IMR-90 (cell line): ENCODE measurements at regions not wholly inside any gene's neighbourhood (a gene's known extent, or its start where the extent isn't known, plus 50 kb on each side); places are given as distances from the start of the nearest gene placed in this dataset.

Source experiments
- ATAC-seq: fragments of 200-7000 bp; cut with Tn5 transposase; 2 replicates; pipeline ENCODE4 v1.9.1; 2020; ENCODE audit warnings: low read depth, mild to moderate bottlenecking, moderate library complexity
- BruUV-seq: library from RNA; stranded (reverse); fragments of 400-500 nt; replicated peaks from 2 replicates; lab custom pipeline; 2021; lab: Mats Ljungman, UMichigan
- CTCF ChIA-PET: fragments of 300-600 bp; formaldehyde crosslinking; extraction: SDS; loops from one replicate; lab custom pipeline; 2021; ENCODE audit warnings: antibody characterized with exemption; lab: Yijun Ruan, JAX
- POLR2A ChIA-PET: fragments of 300-600 bp; sonication (Branson Sonifier 250); formaldehyde crosslinking; loops from one replicate; lab custom pipeline; 2022; ENCODE audit warnings: antibody characterized with exemption; ENCODE audit not compliant: unreplicated experiment; lab: Charles Lee
- DNase-seq: peaks from one replicate; pipeline ENCODE4 v3.0.0; 2013
- H2AFZ ChIP-seq: replicated peaks from 2 replicates; pipeline ENCODE3; 2013; ENCODE audit warnings: low read length, mild to moderate bottlenecking; ENCODE audit not compliant: poor library complexity
- H2AK5ac ChIP-seq: 2 replicates; pipeline ENCODE4 v1.6.1; 2013; ENCODE audit warnings: low read depth, low read length, inconsistent platforms
- H2AK9ac ChIP-seq: replicated peaks from 2 replicates; pipeline ENCODE3; 2013; ENCODE audit warnings: mild to moderate bottlenecking, low read depth, low read length, moderate library complexity; ENCODE audit not compliant: poor library complexity
- H2BK120ac ChIP-seq: 2 replicates; pipeline ENCODE4 v1.6.1; 2013; ENCODE audit warnings: low read depth, low read length, inconsistent platforms
- H2BK15ac ChIP-seq: 3 replicates; pipeline ENCODE4 v1.6.1; 2013; ENCODE audit warnings: low read depth, low read length, inconsistent platforms
- H2BK20ac ChIP-seq: 2 replicates; pipeline ENCODE4 v1.6.1; 2013; ENCODE audit warnings: low read depth, mild to moderate bottlenecking, inconsistent platforms, low read length, moderate library complexity
- H2BK5ac ChIP-seq: 2 replicates; pipeline ENCODE4 v1.6.1; 2013; ENCODE audit warnings: mild to moderate bottlenecking, low read depth, low read length, inconsistent platforms; ENCODE audit not compliant: poor library complexity, severe bottlenecking
- H3K14ac ChIP-seq: replicated peaks from 2 replicates; pipeline ENCODE4 v1.6.1; 2013; ENCODE audit warnings: low read depth, low read length, inconsistent platforms
- H3K18ac ChIP-seq: 2 replicates; pipeline ENCODE4 v1.6.1; 2013; ENCODE audit warnings: low read depth, low read length, control low read depth
- H3K23ac ChIP-seq: 2 replicates; pipeline ENCODE4 v1.6.1; 2013; ENCODE audit warnings: low read depth, low read length, inconsistent platforms
- H3K27ac ChIP-seq: 2 replicates; pipeline ENCODE4 v1.5.1; 2013; ENCODE audit warnings: mild to moderate bottlenecking, control low read depth, low read length; ENCODE audit not compliant: insufficient read depth
- H3K27me3 ChIP-seq: 2 replicates; pipeline ENCODE4 v1.6.1; 2013; ENCODE audit warnings: low read length; ENCODE audit not compliant: control insufficient read depth, insufficient read depth
- H3K36me3 ChIP-seq: 2 replicates; pipeline ENCODE4 v1.6.1; 2013; ENCODE audit warnings: low read length, mixed read lengths; ENCODE audit not compliant: control insufficient read depth, insufficient read depth
- H3K4ac ChIP-seq: 2 replicates; pipeline ENCODE4 v1.6.1; 2013; ENCODE audit warnings: low read depth, low read length, inconsistent platforms
- H3K4me1 ChIP-seq: 2 replicates; pipeline ENCODE4 v1.6.1; 2013; ENCODE audit warnings: low read length, mixed read lengths; ENCODE audit not compliant: control insufficient read depth, insufficient read depth
- H3K4me2 ChIP-seq: 2 replicates; pipeline ENCODE4 v1.6.1; 2013; ENCODE audit warnings: low read depth, mild to moderate bottlenecking, control low read depth, low read length, moderate library complexity
- H3K4me3 ChIP-seq: 2 replicates; pipeline ENCODE4 v1.5.1; 2013; ENCODE audit warnings: low read depth, mild to moderate bottlenecking, control low read depth, low read length, moderate library complexity; ENCODE audit not compliant: insufficient read depth
- H3K56ac ChIP-seq: 2 replicates; pipeline ENCODE4 v1.6.1; 2013; ENCODE audit warnings: low read length, inconsistent platforms; ENCODE audit not compliant: insufficient read depth; ENCODE audit errors: extremely low read depth
- H3K79me1 ChIP-seq, 2 experiments: 2 replicates each; pipeline ENCODE4 v1.6.1; 2013; ENCODE audit warnings: low read length in 2 of 2, inconsistent platforms in 1 of 2, low read depth in 1 of 2
- H3K9ac ChIP-seq: 2 replicates; pipeline ENCODE4 v1.6.1; 2013; ENCODE audit warnings: low read depth, low read length, control low read depth
- H3K9me1 ChIP-seq: 2 replicates; pipeline ENCODE4 v1.6.1; 2013; ENCODE audit warnings: low read length, inconsistent platforms; ENCODE audit not compliant: insufficient read depth
- H3K9me3 ChIP-seq: 2 replicates; pipeline ENCODE4 v1.6.1; 2013; ENCODE audit warnings: low read length; ENCODE audit not compliant: control insufficient read depth, insufficient read depth
- H4K20me1 ChIP-seq: 2 replicates; pipeline ENCODE4 v1.6.1; 2013; ENCODE audit warnings: low read length, inconsistent platforms; ENCODE audit not compliant: insufficient read depth
- H4K5ac ChIP-seq: 2 replicates; pipeline ENCODE4 v1.6.1; 2013; ENCODE audit warnings: mild to moderate bottlenecking, low read depth, low read length, control low read depth
- H4K8ac ChIP-seq, 2 experiments: 2 replicates each; pipeline ENCODE4 v1.6.1; 2013; ENCODE audit warnings: low read depth in 2 of 2, low read length in 2 of 2, control low read depth in 1 of 2, inconsistent platforms in 1 of 2
- H4K91ac ChIP-seq: 2 replicates; pipeline ENCODE4 v1.6.1; 2013; ENCODE audit warnings: low read depth, low read length, inconsistent platforms; ENCODE audit not compliant: insufficient read depth
- BHLHE40 ChIP-seq: fragments of 150-350 bp; IDR thresholded peaks from 2 replicates; pipeline ENCODE4 v1.6.1; 2016; ENCODE audit warnings: mild to moderate bottlenecking, low read depth, low read length
- CEBPB ChIP-seq: IDR thresholded peaks from 2 replicates; pipeline ENCODE4 v1.6.1; 2012; ENCODE audit warnings: low read depth, low read length, improper control_type of control experiment
- CHD1 ChIP-seq: IDR thresholded peaks from 2 replicates; pipeline ENCODE4 v1.6.1; 2012; ENCODE audit warnings: low read depth, low read length, improper control_type of control experiment
- FOS ChIP-seq: fragments of 150-350 bp; IDR thresholded peaks from 2 replicates; pipeline ENCODE4 v1.6.1; 2016; ENCODE audit warnings: low read depth, low read length
- MAFK ChIP-seq: IDR thresholded peaks from 2 replicates; pipeline ENCODE4 v1.6.1; 2012; ENCODE audit warnings: low read depth, low read length, improper control_type of control experiment
- MXI1 ChIP-seq: IDR thresholded peaks from 2 replicates; pipeline ENCODE4 v1.6.1; 2012; ENCODE audit warnings: low read depth, mild to moderate bottlenecking, low read length, moderate library complexity, borderline replicate concordance
- NFE2L2 ChIP-seq: fragments of 150-350 bp; IDR thresholded peaks from 2 replicates; pipeline ENCODE4 v1.6.1; 2016; ENCODE audit warnings: low read depth, mild to moderate bottlenecking, low read length
- RAD21 ChIP-seq: IDR thresholded peaks from 2 replicates; pipeline ENCODE4 v1.6.1; 2012; ENCODE audit warnings: low read length, improper control_type of control experiment
- RCOR1 ChIP-seq: IDR thresholded peaks from 2 replicates; pipeline ENCODE4 v1.6.1; 2012; ENCODE audit warnings: mild to moderate bottlenecking, low read length, improper control_type of control experiment; ENCODE audit not compliant: insufficient replicate concordance
- RFX5 ChIP-seq: IDR thresholded peaks from 2 replicates; pipeline ENCODE4 v1.8.0; 2012; ENCODE audit warnings: low read depth, mild to moderate bottlenecking, low read length, moderate library complexity
- SMC3 ChIP-seq: fragments of 150-350 bp; IDR thresholded peaks from 2 replicates; pipeline ENCODE4 v1.6.1; 2016; ENCODE audit warnings: low read depth, mild to moderate bottlenecking, antibody characterized with exemption, low read length, moderate library complexity
- WGBS, 2 experiments: methylation state at CpG; one replicate each; pipeline versions ENCODE4 v1.1.5 to v1.1.7; 2013; ENCODE audit warnings: missing lambda C conversion rate in 2 of 2; ENCODE audit not compliant: insufficient read length in 1 of 2; ENCODE audit errors: extremely low coverage in 2 of 2; 5-methylcytosine and 5-hydroxymethylcytosine counted together
- dilution Hi-C: fragments of 300-500 bp; cut with HindIII; formaldehyde crosslinking; loops from one replicate; pipeline ENCODE4 v1.14.3; 2018; ENCODE audit warnings: low sequenced_read_pairs; ENCODE audit not compliant: unreplicated experiment
- in situ Hi-C: fragments of 300-500 bp; cut with MboI; formaldehyde crosslinking; loops from 3 replicates; pipeline ENCODE4 v1.14.3; 2019; ENCODE audit warnings: low sequenced_read_pairs, inconsistent platforms, mixed read lengths
- intact Hi-C: fragments of 100-400 bp; cut with micrococcal nuclease; formaldehyde crosslinking; loops from 2 replicates; pipeline ENCODE4 v1.10.0; 2022
- TF ChIP-seq, protein P1 (sequence below): fragments of 150-350 bp; IDR thresholded peaks from 2 replicates; pipeline ENCODE4 v1.6.1; 2016; ENCODE audit warnings: low read depth, mild to moderate bottlenecking, low read length, moderate library complexity, borderline replicate concordance
- TF ChIP-seq, protein P2 (sequence below): fragments of 150-350 bp; IDR thresholded peaks from 2 replicates; pipeline ENCODE4 v1.6.1; 2017; ENCODE audit warnings: mild to moderate bottlenecking, antibody characterized with exemption, low read length, low read depth
- TF ChIP-seq, protein P3 (sequence below): conservative IDR thresholded peaks from 2 replicates; pipeline ENCODE4 v1.5.1; 2012; ENCODE audit warnings: mild to moderate bottlenecking, low read depth, low read length, improper control_type of control experiment

DNA sequence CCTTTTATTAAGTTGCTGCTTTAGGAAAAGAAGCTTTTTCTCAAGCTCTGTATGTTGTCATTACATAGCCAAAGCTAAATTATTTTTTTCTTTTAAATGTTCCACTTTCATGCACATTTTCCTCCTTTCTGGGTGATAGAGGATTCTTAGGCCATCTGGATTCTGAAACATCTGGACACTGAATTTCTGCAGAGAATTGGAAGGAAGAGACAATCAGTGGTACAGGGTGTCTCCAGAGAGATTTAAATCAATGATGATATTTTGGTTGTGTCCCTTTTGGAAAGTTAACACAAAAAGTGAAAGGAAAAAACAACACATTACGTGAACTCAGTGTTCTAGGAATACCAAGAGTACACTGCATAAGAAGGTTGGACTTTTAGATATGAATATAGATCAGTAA is 211.4 kb upstream of the PKN2 start:
- in situ Hi-C loops (no loop called here), intact Hi-C loops (no loop called here), dilution Hi-C loops (no loop called here)
- H3K27ac ChIP-seq, result no peak overlapping the region
- no peak overlapping the region for H2BK5ac ChIP-seq
- no peak overlapping the region for H4K8ac ChIP-seq
- no peak overlapping the region for H2AK9ac ChIP-seq
- no peak overlapping the region for H3K4me2 ChIP-seq
- no peak overlapping the region for H4K5ac ChIP-seq
- no peak overlapping the region for H2AK5ac ChIP-seq
- no peak overlapping the region for H3K9ac ChIP-seq
- no peak overlapping the region for H3K4me3 ChIP-seq
- WGBS, 2 experiments, result no CpG with 5 or more reads among the region's 1 CpG
- no peak overlapping the region for H2BK120ac ChIP-seq
- BruUV-seq, result no TSS peak
- no peak overlapping the region for H4K91ac ChIP-seq
- H3K4ac ChIP-seq, result no peak overlapping the region
- H2AFZ ChIP-seq, result no peak overlapping the region
- H2BK15ac ChIP-seq, result no peak overlapping the region
- H3K4me1 ChIP-seq, result no peaks in the 10 kb centered on the region
- H3K56ac ChIP-seq, result no peak overlapping the region
- ChIA-PET CTCF (interaction anchor here (1.4 kb wide), 1 partner anchor 9 kb away, joined by 5 read pairs; no protein-coding TSS in a partner anchor), POLR2A (no interaction called here)
- no peaks in the 10 kb centered on the region for H4K20me1 ChIP-seq
- H2BK20ac ChIP-seq, result no peak overlapping the region
- DNase-seq, result no peak
- no peaks in the 10 kb centered on the region for H3K27me3 ChIP-seq
- H3K23ac ChIP-seq, result no peak overlapping the region
- TF ChIP-seq FOS (no peak), MAFK (no peak), RCOR1 (no peak), CEBPB (no peak), SMC3 (no peak), BHLHE40 (no peak), CHD1 (no peak), RAD21 (no peak), MXI1 (no peak), RFX5 (no peak), NFE2L2 (no peak)
- TF ChIP-seq, protein P1, sequence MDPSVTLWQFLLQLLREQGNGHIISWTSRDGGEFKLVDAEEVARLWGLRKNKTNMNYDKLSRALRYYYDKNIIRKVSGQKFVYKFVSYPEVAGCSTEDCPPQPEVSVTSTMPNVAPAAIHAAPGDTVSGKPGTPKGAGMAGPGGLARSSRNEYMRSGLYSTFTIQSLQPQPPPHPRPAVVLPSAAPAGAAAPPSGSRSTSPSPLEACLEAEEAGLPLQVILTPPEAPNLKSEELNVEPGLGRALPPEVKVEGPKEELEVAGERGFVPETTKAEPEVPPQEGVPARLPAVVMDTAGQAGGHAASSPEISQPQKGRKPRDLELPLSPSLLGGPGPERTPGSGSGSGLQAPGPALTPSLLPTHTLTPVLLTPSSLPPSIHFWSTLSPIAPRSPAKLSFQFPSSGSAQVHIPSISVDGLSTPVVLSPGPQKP, result no peak
- TF ChIP-seq, protein P2, sequence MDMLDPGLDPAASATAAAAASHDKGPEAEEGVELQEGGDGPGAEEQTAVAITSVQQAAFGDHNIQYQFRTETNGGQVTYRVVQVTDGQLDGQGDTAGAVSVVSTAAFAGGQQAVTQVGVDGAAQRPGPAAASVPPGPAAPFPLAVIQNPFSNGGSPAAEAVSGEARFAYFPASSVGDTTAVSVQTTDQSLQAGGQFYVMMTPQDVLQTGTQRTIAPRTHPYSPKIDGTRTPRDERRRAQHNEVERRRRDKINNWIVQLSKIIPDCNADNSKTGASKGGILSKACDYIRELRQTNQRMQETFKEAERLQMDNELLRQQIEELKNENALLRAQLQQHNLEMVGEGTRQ, result no peak
- TF ChIP-seq, protein P3, sequence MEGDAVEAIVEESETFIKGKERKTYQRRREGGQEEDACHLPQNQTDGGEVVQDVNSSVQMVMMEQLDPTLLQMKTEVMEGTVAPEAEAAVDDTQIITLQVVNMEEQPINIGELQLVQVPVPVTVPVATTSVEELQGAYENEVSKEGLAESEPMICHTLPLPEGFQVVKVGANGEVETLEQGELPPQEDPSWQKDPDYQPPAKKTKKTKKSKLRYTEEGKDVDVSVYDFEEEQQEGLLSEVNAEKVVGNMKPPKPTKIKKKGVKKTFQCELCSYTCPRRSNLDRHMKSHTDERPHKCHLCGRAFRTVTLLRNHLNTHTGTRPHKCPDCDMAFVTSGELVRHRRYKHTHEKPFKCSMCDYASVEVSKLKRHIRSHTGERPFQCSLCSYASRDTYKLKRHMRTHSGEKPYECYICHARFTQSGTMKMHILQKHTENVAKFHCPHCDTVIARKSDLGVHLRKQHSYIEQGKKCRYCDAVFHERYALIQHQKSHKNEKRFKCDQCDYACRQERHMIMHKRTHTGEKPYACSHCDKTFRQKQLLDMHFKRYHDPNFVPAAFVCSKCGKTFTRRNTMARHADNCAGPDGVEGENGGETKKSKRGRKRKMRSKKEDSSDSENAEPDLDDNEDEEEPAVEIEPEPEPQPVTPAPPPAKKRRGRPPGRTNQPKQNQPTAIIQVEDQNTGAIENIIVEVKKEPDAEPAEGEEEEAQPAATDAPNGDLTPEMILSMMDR, result no peak
- H3K14ac ChIP-seq, result no peak overlapping the region
- H3K36me3 ChIP-seq, result no peaks in the 10 kb centered on the region
- no peak overlapping the region for H3K18ac ChIP-seq
- no peaks in the 10 kb centered on the region for H3K79me1 ChIP-seq
- ATAC-seq, result no peak
- H3K9me1 ChIP-seq, result no peaks in the 10 kb centered on the region
- H3K9me3 ChIP-seq, result no peaks in the 10 kb centered on the region
